CD4-positive, CD25-positive, alpha-beta regulatory T cell (primary cell): ENCODE measurements at regions not wholly inside any gene's neighbourhood (a gene's known extent, or its start where the extent isn't known, plus 50 kb on each side); places are given as distances from the start of the nearest gene placed in this dataset.

Experiments used
- ATAC-seq, 2 donors: fragments of 150-1000 bp; cut with Tn5 transposase; one replicate each; pipeline ENCODE4 v1.10.0; 2021; ENCODE audit warnings: low read depth in 2 of 2, moderate number of reproducible peaks in 2 of 2, moderate library complexity in 1 of 2
- DNase-seq, 3 donors: peaks; one replicate each; pipeline versions ENCODE4 v3.0.0 to v3.0.0-alpha.2; 2012 to 2022; ENCODE audit warnings: mixed read lengths in 1 of 3
- H3K27ac ChIP-seq: one replicate; pipeline ENCODE4 v1.7.0; 2013; ENCODE audit warnings: mild to moderate bottlenecking, low read length; ENCODE audit not compliant: insufficient read depth, poor library complexity, severe bottlenecking
- H3K27me3 ChIP-seq: one replicate; pipeline ENCODE4 v1.7.0; 2013; ENCODE audit warnings: low read length; ENCODE audit not compliant: control insufficient read depth, insufficient read depth
- H3K36me3 ChIP-seq: one replicate; pipeline ENCODE4 v1.7.0; 2013; ENCODE audit warnings: mild to moderate bottlenecking, low read length, moderate library complexity; ENCODE audit not compliant: control insufficient read depth, insufficient read depth
- H3K4me1 ChIP-seq: 2 replicates; pipeline ENCODE4 v1.7.0; 2013; ENCODE audit warnings: mild to moderate bottlenecking, low read length; ENCODE audit not compliant: insufficient read depth, control insufficient read depth, poor library complexity, severe bottlenecking
- H3K4me3 ChIP-seq: one replicate; pipeline ENCODE4 v1.7.0; 2013; ENCODE audit warnings: low read depth, mild to moderate bottlenecking, low read length, moderate library complexity
- H3K9me3 ChIP-seq, 2 experiments: 1 replicate in 1 of 2; 2 replicates in 1 of 2; pipeline ENCODE4 v1.7.0; 2013; ENCODE audit warnings: low read length in 2 of 2, mild to moderate bottlenecking in 1 of 2, moderate library complexity in 1 of 2; ENCODE audit not compliant: control insufficient read depth in 2 of 2
- H3K27ac Mint-ChIP-seq, 3 donors: one replicate each; pipeline ENCODE4 v1.8.0; 2020 to 2022; ENCODE audit warnings: mild to moderate bottlenecking in 3 of 3, mixed read lengths in 3 of 3, moderate library complexity in 2 of 3
- H3K27me3 Mint-ChIP-seq: one replicate; pipeline ENCODE4 v1.8.0; 2022; ENCODE audit warnings: mild to moderate bottlenecking, mixed read lengths
- H3K36me3 Mint-ChIP-seq: one replicate; pipeline ENCODE4 v1.8.0; 2020; ENCODE audit warnings: mixed read lengths
- H3K4me1 Mint-ChIP-seq, 4 donors: one replicate each; pipeline ENCODE4 v1.8.0; 2020 to 2022; ENCODE audit warnings: mixed read lengths in 4 of 4, mild to moderate bottlenecking in 1 of 4
- H3K4me3 Mint-ChIP-seq, 4 donors: one replicate each; pipeline ENCODE4 v1.8.0; 2020 to 2022; ENCODE audit warnings: mild to moderate bottlenecking in 4 of 4, mixed read lengths in 4 of 4, moderate library complexity in 3 of 4
- H3K9me3 Mint-ChIP-seq, 7 donors: one replicate each; pipeline ENCODE4 v1.8.0; 2020 to 2022; ENCODE audit warnings: mixed read lengths in 7 of 7, mild to moderate bottlenecking in 3 of 7, moderate library complexity in 2 of 7

DNA sequence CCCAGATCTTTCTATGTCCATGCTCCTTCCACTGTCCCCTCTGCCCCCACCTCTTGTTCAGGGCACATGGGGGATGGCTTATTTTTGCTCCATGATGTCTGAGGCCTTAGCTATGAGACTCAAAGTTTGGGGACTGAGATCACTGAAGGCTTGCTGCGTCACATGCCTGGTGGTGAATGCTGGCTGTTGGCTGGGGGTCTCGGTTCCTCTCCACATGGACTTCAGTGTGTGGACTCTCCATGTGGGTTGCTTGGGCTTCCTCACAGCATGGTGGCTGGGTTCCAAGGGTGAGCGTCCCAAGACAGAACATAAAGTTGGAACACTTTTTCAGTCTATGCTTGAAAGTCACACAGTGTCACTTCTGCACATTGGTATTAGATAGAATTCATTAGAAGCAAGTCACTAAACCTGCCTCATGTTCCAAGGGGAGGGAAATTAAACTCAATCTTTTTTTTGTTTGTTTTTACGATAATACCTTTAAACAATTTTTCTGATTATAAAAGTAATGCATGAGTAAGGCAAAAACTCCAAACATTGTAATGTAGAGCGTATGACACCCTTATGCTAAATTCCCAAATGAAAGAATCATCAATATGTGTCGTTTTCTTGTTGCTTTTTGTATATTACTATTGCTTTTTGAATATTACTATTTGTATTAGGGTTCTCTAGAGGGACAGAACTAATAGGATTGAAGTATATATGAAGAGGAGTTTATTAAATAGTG is 111.7 kb downstream of the MYCN start:
- Mint-ChIP-seq H3K9me3 (no peaks in the 10 kb centered on the region), H3K36me3 (no peaks in the 10 kb centered on the region), H3K27me3 (no peaks in the 10 kb centered on the region), H3K27ac (no peak overlapping the region), H3K4me1 (peaks cover 0 to 7% (median 4%) of the 10 kb centered on the region in 4 donors), H3K4me3 (no peak overlapping the region)
- Histone ChIP-seq H3K4me1 (no peaks in the 10 kb centered on the region), H3K4me3 (no peak overlapping the region), H3K36me3 (no peaks in the 10 kb centered on the region), H3K27me3 (no peaks in the 10 kb centered on the region), H3K27ac (no peak overlapping the region), H3K9me3 (no peaks in the 10 kb centered on the region)
- DNase-seq (no peak), ATAC-seq (no peak)

DNA sequence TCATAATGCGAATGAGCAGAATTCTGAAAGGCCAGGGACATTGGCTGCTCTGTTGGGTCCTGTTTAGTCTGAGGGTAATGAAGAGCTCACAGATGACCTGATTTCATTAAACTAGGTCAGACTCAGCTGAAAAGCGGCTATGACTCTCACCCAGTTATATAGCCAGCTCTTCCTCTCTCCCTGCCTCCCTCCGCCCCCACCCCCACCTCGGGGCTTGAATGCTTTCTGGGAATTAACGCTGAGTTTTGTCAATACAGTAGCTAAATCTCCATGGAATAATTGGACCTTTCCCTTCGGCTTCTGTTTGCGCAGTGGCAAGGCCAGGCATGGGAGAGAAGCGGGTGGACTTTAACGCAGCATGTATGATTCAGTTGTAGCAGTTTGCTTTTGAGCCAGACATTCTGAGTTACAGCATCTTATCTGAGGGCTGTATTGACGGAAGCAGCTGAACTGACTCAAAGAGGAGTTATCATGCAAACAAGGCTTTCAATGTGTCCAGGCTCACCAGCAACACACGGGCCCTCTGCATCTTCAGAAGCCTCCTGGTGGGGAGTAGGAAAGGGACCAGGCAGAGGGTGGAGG is 110.6 kb downstream of the MYCN start:
- Histone ChIP-seq H3K4me3 (no peak overlapping the region), H3K4me1 (no peaks in the 10 kb centered on the region), H3K36me3 (no peaks in the 10 kb centered on the region), H3K9me3 (no peaks in the 10 kb centered on the region), H3K27ac (no peak overlapping the region), H3K27me3 (no peaks in the 10 kb centered on the region)
- no peaks in the 10 kb centered on the region for H3K9me3 Mint-ChIP-seq
- no peaks in the 10 kb centered on the region for H3K36me3 Mint-ChIP-seq
- ATAC-seq: no peak
- no peaks in the 10 kb centered on the region for H3K27me3 Mint-ChIP-seq
- H3K4me1 Mint-ChIP-seq: peaks cover 0 to 4% (median 3%) of the 10 kb centered on the region in 4 donors
- no peak overlapping the region for H3K27ac Mint-ChIP-seq
- DNase-seq: no peak
- no peak overlapping the region for H3K4me3 Mint-ChIP-seq

DNA sequence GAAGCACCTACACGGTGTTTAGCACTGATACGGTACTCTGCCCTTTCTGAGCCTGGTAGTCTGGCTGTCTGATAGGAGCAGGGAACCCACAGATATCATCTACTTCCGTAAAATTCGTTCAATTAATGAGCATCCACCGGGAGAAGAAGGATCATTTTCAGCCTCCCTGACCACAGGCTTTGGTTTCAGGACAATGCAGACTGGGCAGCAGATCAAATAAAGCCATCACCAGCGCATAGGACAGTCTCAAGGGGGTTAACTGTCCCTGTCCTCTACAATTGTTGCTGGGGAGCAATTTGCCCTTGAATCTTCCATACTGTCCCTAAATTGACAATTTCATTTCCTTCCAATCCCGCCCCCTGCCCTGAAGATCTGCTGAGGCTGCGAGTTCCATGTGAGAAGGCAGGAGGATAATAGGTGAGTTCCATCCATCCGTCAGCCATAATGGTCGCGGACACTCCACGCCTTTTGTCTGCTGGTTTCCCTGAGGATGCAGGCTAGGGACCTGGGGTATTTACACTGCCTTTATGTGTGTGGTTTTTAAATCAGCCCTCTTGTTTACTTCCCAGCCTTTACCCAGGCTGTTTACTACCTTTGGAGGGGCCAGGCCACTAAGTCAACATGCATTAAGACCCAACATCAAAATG is 110.0 kb downstream of the MYCN start:
- Histone ChIP-seq H3K27ac (no peak overlapping the region), H3K9me3 (no peaks in the 10 kb centered on the region), H3K4me3 (no peak overlapping the region), H3K27me3 (no peaks in the 10 kb centered on the region), H3K4me1 (no peaks in the 10 kb centered on the region), H3K36me3 (no peaks in the 10 kb centered on the region)
- Mint-ChIP-seq H3K4me3 (no peak overlapping the region), H3K27me3 (no peaks in the 10 kb centered on the region), H3K4me1 (peaks cover 0 to 3% (median 1%) of the 10 kb centered on the region in 4 donors), H3K36me3 (no peaks in the 10 kb centered on the region), H3K9me3 (no peaks in the 10 kb centered on the region), H3K27ac (no peak overlapping the region)
- ATAC-seq (no peak), DNase-seq (no peak)

DNA sequence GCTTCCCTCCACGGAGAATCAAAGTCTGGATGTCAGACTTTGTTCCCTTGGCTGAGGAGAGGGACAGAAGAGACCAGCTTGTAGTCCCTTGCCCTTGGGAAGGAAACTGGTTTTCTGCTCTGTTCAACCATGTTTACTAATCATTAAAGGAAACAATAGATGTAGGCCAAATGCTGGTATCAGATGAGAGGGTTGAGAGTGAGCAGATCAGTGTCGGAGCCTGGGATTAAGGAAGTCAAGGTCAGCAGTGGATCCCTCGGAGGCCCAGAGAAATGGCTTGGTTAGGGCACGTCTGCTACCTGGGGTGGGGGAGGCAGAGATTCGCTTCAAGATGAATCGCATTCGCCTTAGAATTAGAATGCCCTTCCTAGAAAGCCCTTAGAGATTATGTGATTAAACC is 109.1 kb downstream of the MYCN start:
- Histone ChIP-seq H3K9me3 (no peaks in the 10 kb centered on the region), H3K36me3 (no peaks in the 10 kb centered on the region), H3K4me3 (no peak overlapping the region), H3K4me1 (no peaks in the 10 kb centered on the region), H3K27me3 (no peaks in the 10 kb centered on the region), H3K27ac (no peak overlapping the region)
- peaks cover 0 to 3% (median 0%) of the 10 kb centered on the region in 4 donors for H3K4me1 Mint-ChIP-seq
- H3K36me3 Mint-ChIP-seq: no peaks in the 10 kb centered on the region
- DNase-seq (no peak), ATAC-seq (no peak)
- H3K9me3 Mint-ChIP-seq: no peaks in the 10 kb centered on the region
- no peaks in the 10 kb centered on the region for H3K27me3 Mint-ChIP-seq
- no peak overlapping the region for H3K4me3 Mint-ChIP-seq
- no peak overlapping the region for H3K27ac Mint-ChIP-seq

DNA sequence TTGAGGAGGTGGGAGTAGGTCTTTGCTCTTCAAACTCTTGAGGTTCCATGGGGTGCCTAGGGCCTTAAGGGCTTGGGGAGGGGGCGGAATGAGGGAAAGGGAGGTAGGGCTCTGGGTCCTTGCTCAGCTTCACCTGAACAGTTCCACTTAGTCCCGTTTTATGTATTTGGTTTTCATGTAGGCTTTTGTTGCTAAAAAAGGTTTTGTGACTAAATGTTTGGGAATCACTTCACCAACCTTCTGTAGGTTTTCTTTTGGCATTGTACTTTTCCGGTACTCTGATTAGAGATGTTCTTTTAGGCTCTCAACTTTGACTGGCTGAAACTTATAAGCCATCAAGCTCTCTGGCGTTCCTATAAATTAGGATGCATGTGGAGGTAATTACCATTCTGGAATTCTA is 108.1 kb downstream of the MYCN start:
- H3K27ac ChIP-seq: no peak overlapping the region
- H3K9me3 ChIP-seq: no peaks in the 10 kb centered on the region
- ATAC-seq (no peak), DNase-seq (no peak)
- no peaks in the 10 kb centered on the region for H3K4me1 ChIP-seq
- H3K36me3 ChIP-seq: no peaks in the 10 kb centered on the region
- peaks cover 0 to 3% (median 0%) of the 10 kb centered on the region in 4 donors for H3K4me1 Mint-ChIP-seq
- H3K36me3 Mint-ChIP-seq: no peaks in the 10 kb centered on the region
- H3K9me3 Mint-ChIP-seq: no peaks in the 10 kb centered on the region
- no peak overlapping the region for H3K27ac Mint-ChIP-seq
- H3K27me3 ChIP-seq: no peaks in the 10 kb centered on the region
- no peak overlapping the region for H3K4me3 ChIP-seq
- no peaks in the 10 kb centered on the region for H3K27me3 Mint-ChIP-seq
- no peak overlapping the region for H3K4me3 Mint-ChIP-seq

DNA sequence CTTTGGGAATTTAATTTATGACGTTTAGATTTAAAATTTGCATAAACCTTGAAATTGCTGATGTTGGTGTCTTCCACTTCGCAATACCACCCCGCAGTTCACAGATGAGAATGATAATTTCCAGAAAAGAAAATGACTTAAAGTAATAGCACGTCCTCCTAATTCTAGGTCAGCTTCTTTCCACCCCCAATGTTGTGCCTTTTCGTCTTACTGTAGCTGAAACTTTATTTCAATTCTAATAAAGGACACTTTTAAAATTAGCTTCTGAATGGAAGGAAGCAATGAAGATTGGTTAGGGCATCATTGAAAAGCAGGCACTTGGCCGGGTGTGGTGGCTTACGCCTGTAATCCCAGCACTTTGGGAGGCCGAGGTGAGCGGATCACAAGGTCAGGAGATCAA is 107.4 kb downstream of the MYCN start:
- Histone ChIP-seq H3K27ac (no peak overlapping the region), H3K9me3 (no peaks in the 10 kb centered on the region), H3K36me3 (no peaks in the 10 kb centered on the region), H3K4me3 (no peak overlapping the region), H3K4me1 (no peaks in the 10 kb centered on the region), H3K27me3 (no peaks in the 10 kb centered on the region)
- H3K9me3 Mint-ChIP-seq: no peaks in the 10 kb centered on the region
- H3K4me1 Mint-ChIP-seq: no peaks in the 10 kb centered on the region
- DNase-seq: no peak
- no peaks in the 10 kb centered on the region for H3K36me3 Mint-ChIP-seq
- H3K27ac Mint-ChIP-seq: no peak overlapping the region
- no peaks in the 10 kb centered on the region for H3K27me3 Mint-ChIP-seq
- ATAC-seq: no peak
- no peak overlapping the region for H3K4me3 Mint-ChIP-seq

DNA sequence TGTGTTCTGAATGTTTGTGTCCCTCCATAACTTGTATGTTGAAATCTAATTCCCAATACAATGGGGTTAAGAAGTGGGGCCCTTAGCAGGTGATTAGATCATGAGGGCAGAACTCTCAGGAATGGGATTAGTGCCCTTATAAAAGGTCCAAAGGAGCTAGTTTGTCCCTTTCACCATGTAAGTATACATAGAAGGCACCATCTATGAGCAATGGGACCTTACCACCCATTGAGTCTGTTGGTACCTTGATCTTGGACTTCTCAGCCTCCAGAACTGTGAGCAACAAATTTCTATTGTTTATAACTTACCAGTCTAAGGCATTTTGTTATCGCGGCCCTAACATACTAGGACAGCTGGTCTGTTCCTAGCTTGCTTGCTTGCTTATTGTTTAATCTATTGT is 106.3 kb downstream of the MYCN start:
- Histone ChIP-seq H3K9me3 (no peaks in the 10 kb centered on the region), H3K4me3 (no peak overlapping the region), H3K27ac (no peak overlapping the region), H3K27me3 (no peaks in the 10 kb centered on the region), H3K4me1 (no peaks in the 10 kb centered on the region), H3K36me3 (no peaks in the 10 kb centered on the region)
- no peak overlapping the region for H3K4me3 Mint-ChIP-seq
- ATAC-seq (no peak), DNase-seq (no peak)
- H3K27me3 Mint-ChIP-seq: no peaks in the 10 kb centered on the region
- H3K4me1 Mint-ChIP-seq: no peaks in the 10 kb centered on the region
- H3K27ac Mint-ChIP-seq: no peak overlapping the region
- H3K9me3 Mint-ChIP-seq: peaks cover 0 to 2% (median 0%) of the 10 kb centered on the region in 7 donors
- no peaks in the 10 kb centered on the region for H3K36me3 Mint-ChIP-seq
